GM19238 (cell line): ENCODE measurements at regions not wholly inside any gene's neighbourhood (a gene's known extent, or its start where the extent isn't known, plus 50 kb on each side); places are given as distances from the start of the nearest gene placed in this dataset.

Source experiments
- DNase-seq: peaks from one replicate; pipeline ENCODE4 v3.0.0; 2011; ENCODE audit warnings: low spot score; ENCODE audit not compliant: insufficient read length

GRCh38 chr3:181660337-181660736 is 51.4 kb upstream of the SOX2 start:
- no peak for DNase-seq

GRCh38 chr3:181637456-181637855 is 74.3 kb upstream of the SOX2 start:
- no peak for DNase-seq

GRCh38 chr3:181637056-181637455 is 74.7 kb upstream of the SOX2 start:
- no peak for DNase-seq

- no peak for DNase-seq
These were observed 76.6 kb upstream of the SOX2 start for GRCh38 chr3:181635141-181635540.

GRCh38 chr3:181633556-181633955 is 78.2 kb upstream of the SOX2 start:
- DNase-seq, result no peak

- DNase-seq, result no peak
These were observed 79.8 kb upstream of the SOX2 start for GRCh38 chr3:181631901-181632300.

GRCh38 chr3:181630853-181631252 is 80.9 kb upstream of the SOX2 start:
- DNase-seq, result no peak

GRCh38 chr3:181629711-181630110 is 82.0 kb upstream of the SOX2 start:
- DNase-seq, result no peak

- DNase-seq, result no peak
These were observed 82.7 kb upstream of the SOX2 start for GRCh38 chr3:181629029-181629428.

- DNase-seq, result no peak
These were observed 83.3 kb upstream of the SOX2 start for GRCh38 chr3:181628384-181628783.

- DNase-seq, result no peak
These were observed 85.7 kb upstream of the SOX2 start for GRCh38 chr3:181626036-181626435.

GRCh38 chr3:181623924-181624694 is 87.6 kb upstream of the SOX2 start:
- no peak for DNase-seq

GRCh38 chr3:181622365-181622764 is 89.4 kb upstream of the SOX2 start:
- DNase-seq, result no peak

GRCh38 chr3:181619897-181620296 is 91.8 kb upstream of the SOX2 start:
- no peak for DNase-seq

- DNase-seq, result no peak
These were observed 93.5 kb upstream of the SOX2 start for GRCh38 chr3:181618260-181618659.

- no peak for DNase-seq
These were observed 95.3 kb upstream of the SOX2 start for GRCh38 chr3:181616088-181617070.

- DNase-seq, result no peak
These were observed 96.1 kb upstream of the SOX2 start for GRCh38 chr3:181615666-181616065.

GRCh38 chr3:181614878-181615277 is 96.8 kb upstream of the SOX2 start:
- no peak for DNase-seq

GRCh38 chr3:181613813-181614212 is 97.9 kb upstream of the SOX2 start:
- DNase-seq, result no peak

- no peak for DNase-seq
These were observed 98.5 kb upstream of the SOX2 start for GRCh38 chr3:181613191-181613590.

- DNase-seq, result no peak
These were observed 100.8 kb upstream of the SOX2 start for GRCh38 chr3:181610973-181611265.

- DNase-seq, result no peak
These were observed 101.4 kb upstream of the SOX2 start for GRCh38 chr3:181610083-181610972.
